ENCODE measurements at regions not wholly inside any gene's neighbourhood (a gene's known extent, or its start where the extent isn't known, plus 50 kb on each side); places are given as distances from the start of the nearest gene placed in this dataset.
A peak's percentile ranks its signal among the peaks of the same experiment; 100 is the strongest.

- 5 to 8% methylated on average over 9 of the region's 9 CpGs for WGBS, 2 donors
- no peaks in the 10 kb centered on the region for H3K9me3 ChIP-seq (ENCODE audit: control insufficient read depth, low read length)
- H3K36me3 ChIP-seq (ENCODE audit: control insufficient read depth in 1 of 2, insufficient read depth in 2 of 2, low read length in 1 of 2): no peaks in the 10 kb centered on the region
- peaks cover 3 to 6% of the 10 kb centered on the region in 2 donors for H3K4me1 ChIP-seq (ENCODE audit: control insufficient read depth in 1 of 2, insufficient read depth in 2 of 2, low read length in 2 of 2)
- DNase-seq: peak; percentile 81 to 89
- no peaks in the 10 kb centered on the region for H3K27me3 ChIP-seq (ENCODE audit: control insufficient read depth in 1 of 2, insufficient read depth in 2 of 2, low read length in 1 of 2)
- H3K4me3 ChIP-seq (ENCODE audit: low read length in 2 of 2): peak overlapping the region in 1 of 2 donors; percentile 19
- peak overlapping the region; percentile 43 to 71 for H3K27ac ChIP-seq (ENCODE audit: low read depth in 1 of 2, low read length in 2 of 2)
- ATAC-seq (ENCODE audit: low FRiP score): peak; percentile 90
- intact Hi-C loops (cut with DNase I): loop anchor here in 1 of 2 donors (5.0 kb wide), 1 partner anchor 92 kb away; no protein-coding TSS in a partner anchor
Observed at GRCh38 chr10:63798599-63799498, 277.6 kb downstream of the REEP3 start.

DNA sequence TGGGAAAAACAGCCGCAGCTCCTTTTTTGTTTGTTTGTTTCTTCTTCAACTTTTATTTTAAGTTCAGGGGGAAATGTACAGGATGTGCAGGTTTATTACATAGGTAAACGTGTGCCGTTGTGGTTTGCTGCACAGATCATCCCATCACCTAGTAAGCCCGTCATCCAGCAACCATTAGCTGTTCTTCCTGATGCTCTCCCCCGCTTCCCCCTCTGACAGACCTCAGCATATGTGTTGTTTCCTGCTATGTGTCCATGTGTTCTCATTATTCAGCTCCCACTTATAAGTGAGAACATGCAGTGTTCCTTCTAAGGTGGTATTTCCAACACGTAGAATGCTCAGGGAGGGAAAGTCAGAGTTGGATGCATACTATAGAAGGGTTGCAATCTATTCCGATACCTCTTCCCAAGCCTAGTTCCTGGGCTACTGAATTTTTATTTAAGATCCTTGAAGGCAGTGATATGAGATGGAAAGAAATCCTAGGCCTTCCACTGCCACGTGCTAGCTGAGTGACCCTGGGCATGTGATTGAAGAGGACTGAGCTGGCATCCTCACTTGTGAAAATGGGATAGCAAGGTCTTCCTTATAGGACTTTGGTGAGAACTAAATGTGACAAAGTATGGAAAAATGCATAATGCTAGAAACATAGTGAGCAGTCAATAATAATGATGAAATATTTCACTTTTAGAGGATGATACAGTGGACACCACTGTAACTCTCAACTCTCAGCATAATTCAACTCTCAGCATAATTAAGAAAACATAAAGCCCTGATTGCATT, 278.5 kb downstream of the REEP3 start:
- H3K9me3 ChIP-seq (ENCODE audit: control insufficient read depth, low read length): no peaks in the 10 kb centered on the region
- H3K4me3 ChIP-seq (ENCODE audit: low read length in 2 of 2): peak overlapping the region in 1 of 2 donors; percentile 19
- peak overlapping the region in 1 of 2 donors; percentile 75 for H3K27ac ChIP-seq (ENCODE audit: low read depth in 1 of 2, low read length in 2 of 2)
- ATAC-seq (ENCODE audit: low FRiP score) (no peak), DNase-seq (no peak)
- H3K36me3 ChIP-seq (ENCODE audit: control insufficient read depth in 1 of 2, insufficient read depth in 2 of 2, low read length in 1 of 2): no peaks in the 10 kb centered on the region
- WGBS, 2 donors: 27% methylated on average over 8 of the region's 8 CpGs
- intact Hi-C loops (cut with DNase I): loop anchor here in 1 of 2 donors (5.0 kb wide), 1 partner anchor 92 kb away; no protein-coding TSS in a partner anchor
- H3K27me3 ChIP-seq (ENCODE audit: control insufficient read depth in 1 of 2, insufficient read depth in 2 of 2, low read length in 1 of 2): no peaks in the 10 kb centered on the region
- H3K4me1 ChIP-seq (ENCODE audit: control insufficient read depth in 1 of 2, insufficient read depth in 2 of 2, low read length in 2 of 2): peaks cover 3 to 6% of the 10 kb centered on the region in 2 donors

- Histone ChIP-seq H3K27ac (ENCODE audit: low read depth in 1 of 2, low read length in 2 of 2) (no peak overlapping the region), H3K9me3 (ENCODE audit: control insufficient read depth, low read length) (no peaks in the 10 kb centered on the region), H3K27me3 (ENCODE audit: control insufficient read depth in 1 of 2, insufficient read depth in 2 of 2, low read length in 1 of 2) (no peaks in the 10 kb centered on the region), H3K4me1 (ENCODE audit: control insufficient read depth in 1 of 2, insufficient read depth in 2 of 2, low read length in 2 of 2) (peaks cover 3 to 6% of the 10 kb centered on the region in 2 donors), H3K4me3 (ENCODE audit: low read length in 2 of 2) (no peak overlapping the region), H3K36me3 (ENCODE audit: control insufficient read depth in 1 of 2, insufficient read depth in 2 of 2, low read length in 1 of 2) (no peaks in the 10 kb centered on the region)
- ATAC-seq (ENCODE audit: low FRiP score) (no peak), DNase-seq (no peak)
- 1 to 10% methylated on average over 4 of the region's 4 CpGs for WGBS, 2 donors
- intact Hi-C loops (cut with DNase I): no loop called here
Observed at GRCh38 chr10:63801166-63801565, 280.0 kb downstream of the REEP3 start.

GRCh38 chr10:63806330-63806729, 285.1 kb downstream of the REEP3 start:
- ATAC-seq (ENCODE audit: low FRiP score): no peak
- Histone ChIP-seq H3K27ac (ENCODE audit: low read depth in 1 of 2, low read length in 2 of 2) (no peak overlapping the region), H3K27me3 (ENCODE audit: control insufficient read depth in 1 of 2, insufficient read depth in 2 of 2, low read length in 1 of 2) (no peaks in the 10 kb centered on the region), H3K4me1 (ENCODE audit: control insufficient read depth in 1 of 2, insufficient read depth in 2 of 2, low read length in 2 of 2) (no peaks in the 10 kb centered on the region), H3K4me3 (ENCODE audit: low read length in 2 of 2) (no peak overlapping the region), H3K36me3 (ENCODE audit: control insufficient read depth in 1 of 2, insufficient read depth in 2 of 2, low read length in 1 of 2) (no peaks in the 10 kb centered on the region), H3K9me3 (ENCODE audit: control insufficient read depth, low read length) (no peaks in the 10 kb centered on the region)
- no peak for DNase-seq
- 35 to 38% methylated on average over 2 of the region's 2 CpGs for WGBS, 2 donors
- intact Hi-C loops (cut with DNase I): no loop called here

GRCh38 chr10:63812501-63812900, 291.3 kb downstream of the REEP3 start:
- no peak overlapping the region for H3K4me3 ChIP-seq (ENCODE audit: low read length in 2 of 2)
- intact Hi-C loops (cut with DNase I): loop anchor here in 1 of 2 donors (10.0 kb wide), 1 partner anchor 178 kb away; no protein-coding TSS in a partner anchor
- no peak for DNase-seq
- H3K4me1 ChIP-seq (ENCODE audit: control insufficient read depth in 1 of 2, insufficient read depth in 2 of 2, low read length in 2 of 2): no peaks in the 10 kb centered on the region
- H3K27me3 ChIP-seq (ENCODE audit: control insufficient read depth in 1 of 2, insufficient read depth in 2 of 2, low read length in 1 of 2): no peaks in the 10 kb centered on the region
- H3K36me3 ChIP-seq (ENCODE audit: control insufficient read depth in 1 of 2, insufficient read depth in 2 of 2, low read length in 1 of 2): no peaks in the 10 kb centered on the region
- WGBS, 2 donors: 7% methylated on average over 2 of the region's 2 CpGs; no CpG with 5 or more reads in 1 of the 2 donors
- H3K27ac ChIP-seq (ENCODE audit: low read depth in 1 of 2, low read length in 2 of 2): no peak overlapping the region
- H3K9me3 ChIP-seq (ENCODE audit: control insufficient read depth, low read length): no peaks in the 10 kb centered on the region
- ATAC-seq (ENCODE audit: low FRiP score): no peak

GRCh38 chr10:63819753-63820329, 298.6 kb downstream of the REEP3 start:
- no peaks in the 10 kb centered on the region for H3K27me3 ChIP-seq (ENCODE audit: control insufficient read depth in 1 of 2, insufficient read depth in 2 of 2, low read length in 1 of 2)
- intact Hi-C loops (cut with DNase I): loop anchor here (5.0 to 10.0 kb wide), 3 partner anchors 98 to 653 kb away; no protein-coding TSS in a partner anchor
- whole genome bisulfite sequencing, 2 donors: 2 to 3% methylated on average over 3 of the region's 3 CpGs
- peak; percentile 66 for ATAC-seq (ENCODE audit: low FRiP score)
- H3K27ac ChIP-seq (ENCODE audit: low read depth in 1 of 2, low read length in 2 of 2): no peak overlapping the region
- H3K9me3 ChIP-seq (ENCODE audit: control insufficient read depth, low read length): peaks cover 4% of the 10 kb centered on the region
- H3K4me1 ChIP-seq (ENCODE audit: control insufficient read depth in 1 of 2, insufficient read depth in 2 of 2, low read length in 2 of 2): no peaks in the 10 kb centered on the region
- H3K36me3 ChIP-seq (ENCODE audit: control insufficient read depth in 1 of 2, insufficient read depth in 2 of 2, low read length in 1 of 2): no peaks in the 10 kb centered on the region
- DNase-seq: peak; percentile 84 to 90
- no peak overlapping the region for H3K4me3 ChIP-seq (ENCODE audit: low read length in 2 of 2)

- peaks cover 4% of the 10 kb centered on the region for H3K9me3 ChIP-seq (ENCODE audit: control insufficient read depth, low read length)
- no peaks in the 10 kb centered on the region for H3K36me3 ChIP-seq (ENCODE audit: control insufficient read depth in 1 of 2, insufficient read depth in 2 of 2, low read length in 1 of 2)
- no peak overlapping the region for H3K27ac ChIP-seq (ENCODE audit: low read depth in 1 of 2, low read length in 2 of 2)
- no peak for DNase-seq
- WGBS, 2 donors: 54 to 55% methylated on average over 5 of the region's 5 CpGs
- no peaks in the 10 kb centered on the region for H3K27me3 ChIP-seq (ENCODE audit: control insufficient read depth in 1 of 2, insufficient read depth in 2 of 2, low read length in 1 of 2)
- H3K4me3 ChIP-seq (ENCODE audit: low read length in 2 of 2): no peak overlapping the region
- no peak for ATAC-seq (ENCODE audit: low FRiP score)
- no peaks in the 10 kb centered on the region for H3K4me1 ChIP-seq (ENCODE audit: control insufficient read depth in 1 of 2, insufficient read depth in 2 of 2, low read length in 2 of 2)
- intact Hi-C loops (cut with DNase I): no loop called here
Observed at GRCh38 chr10:63822496-63822895, 301.3 kb downstream of the REEP3 start.

DNA sequence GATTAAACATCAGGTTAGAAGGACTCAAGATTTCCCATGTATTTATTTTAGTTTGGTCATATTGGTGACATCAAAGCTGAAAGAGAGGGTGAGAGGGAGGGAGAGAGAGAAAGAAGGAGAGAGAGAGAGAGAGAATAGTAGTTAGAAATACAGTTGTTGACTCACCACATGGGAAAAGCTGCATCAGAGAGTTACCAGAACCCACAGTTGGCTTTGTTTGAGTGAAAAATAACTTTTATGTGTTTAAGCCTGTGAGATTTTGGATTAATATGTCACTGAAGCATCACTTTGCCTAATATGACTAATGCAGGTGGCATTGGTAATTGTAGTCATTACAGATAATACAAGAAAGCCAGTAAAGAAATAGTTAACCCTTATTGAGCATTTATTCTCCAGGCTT, 303.9 kb downstream of the REEP3 start:
- ATAC-seq (ENCODE audit: low FRiP score): no peak

More for the DNA sequence above, 303.9 kb downstream of the REEP3 start:
- no peak for DNase-seq
- intact Hi-C loops (cut with DNase I): no loop called here
- Histone ChIP-seq H3K27ac (ENCODE audit: low read depth in 1 of 2, low read length in 2 of 2) (no peak overlapping the region), H3K36me3 (ENCODE audit: control insufficient read depth in 1 of 2, insufficient read depth in 2 of 2, low read length in 1 of 2) (no peaks in the 10 kb centered on the region), H3K4me3 (ENCODE audit: low read length in 2 of 2) (no peak overlapping the region), H3K4me1 (ENCODE audit: control insufficient read depth in 1 of 2, insufficient read depth in 2 of 2, low read length in 2 of 2) (no peaks in the 10 kb centered on the region), H3K9me3 (ENCODE audit: control insufficient read depth, low read length) (peaks cover 4% of the 10 kb centered on the region), H3K27me3 (ENCODE audit: control insufficient read depth in 1 of 2, insufficient read depth in 2 of 2, low read length in 1 of 2) (no peaks in the 10 kb centered on the region)

Measured in aorta (tissue), 5 donors.